ENCODE measurements at regions not wholly inside any gene's neighbourhood (a gene's known extent, or its start where the extent isn't known, plus 50 kb on each side); places are given as distances from the start of the nearest gene placed in this dataset.

- Histone ChIP-seq H3K4me1 (no peaks in the 10 kb centered on the region), H3K4me3 (no peak overlapping the region), H3K36me3 (no peaks in the 10 kb centered on the region), H3K9me3 (no peaks in the 10 kb centered on the region), H3K27ac (no peak overlapping the region), H3K27me3 (no peaks in the 10 kb centered on the region)
- no peak for TF ChIP-seq CTCF (IDR thresholded peaks at IDR 0.05)
- DNase-seq: no peak
These were observed 50.0 kb upstream of the RASGRP1 start for GRCh38 chr15:38614621-38615020.

- Histone ChIP-seq H3K9me3 (no peaks in the 10 kb centered on the region), H3K36me3 (no peaks in the 10 kb centered on the region), H3K27me3 (no peaks in the 10 kb centered on the region), H3K27ac (no peak overlapping the region), H3K4me3 (no peak overlapping the region), H3K4me1 (no peaks in the 10 kb centered on the region)
- TF ChIP-seq CTCF (IDR thresholded peaks at IDR 0.05) (no peak), POLR2A (IDR thresholded peaks at IDR 0.05) (no peak)
- no peak for DNase-seq
These were observed 53.2 kb upstream of the RASGRP1 start for GRCh38 chr15:38617831-38618230.

GRCh38 chr15:38618242-38618955, 53.8 kb upstream of the RASGRP1 start:
- Histone ChIP-seq H3K9me3 (no peaks in the 10 kb centered on the region), H3K36me3 (no peaks in the 10 kb centered on the region), H3K27me3 (no peaks in the 10 kb centered on the region), H3K4me1 (no peaks in the 10 kb centered on the region), H3K4me3 (no peak overlapping the region), H3K27ac (no peak overlapping the region)
- TF ChIP-seq CTCF (IDR thresholded peaks at IDR 0.05) (no peak), POLR2A (IDR thresholded peaks at IDR 0.05) (no peak)
- no peak for DNase-seq

- DNase-seq: no peak
- no peaks in the 10 kb centered on the region for H3K36me3 ChIP-seq
- no peak overlapping the region for H3K27ac ChIP-seq
- H3K9me3 ChIP-seq: no peaks in the 10 kb centered on the region
- H3K27me3 ChIP-seq: no peaks in the 10 kb centered on the region
- H3K4me1 ChIP-seq: no peaks in the 10 kb centered on the region
- H3K4me3 ChIP-seq: no peak overlapping the region
- no peak for TF ChIP-seq CTCF (IDR thresholded peaks at IDR 0.05)
- no peak for TF ChIP-seq POLR2A (IDR thresholded peaks at IDR 0.05)
These were observed 55.5 kb upstream of the RASGRP1 start for GRCh38 chr15:38620098-38620497.

- H3K36me3 ChIP-seq: no peaks in the 10 kb centered on the region
- no peak overlapping the region for H3K27ac ChIP-seq
- TF ChIP-seq POLR2A (IDR thresholded peaks at IDR 0.05) (no peak), CTCF (IDR thresholded peaks at IDR 0.05) (no peak)
- H3K27me3 ChIP-seq: no peaks in the 10 kb centered on the region
- H3K4me3 ChIP-seq: no peak overlapping the region
- no peak for DNase-seq
- no peaks in the 10 kb centered on the region for H3K9me3 ChIP-seq
- no peaks in the 10 kb centered on the region for H3K4me1 ChIP-seq
These were observed 56.4 kb upstream of the RASGRP1 start for GRCh38 chr15:38620851-38621594.
